CD4-positive, alpha-beta memory T cell (primary cell): ENCODE measurements at regions not wholly inside any gene's neighbourhood (a gene's known extent, or its start where the extent isn't known, plus 50 kb on each side); places are given as distances from the start of the nearest gene placed in this dataset.
"Not testable (repeated sequence)": the region's sequence is repeated elsewhere in the genome, so short reads cannot be mapped to it uniquely, and the experiment has no call there.

Source experiments
- CTCF ChIA-PET: fragments of 350-600 bp; sonication (Branson Sonifier 250); formaldehyde crosslinking; loops from one replicate; lab custom pipeline; 2021; ENCODE audit warnings: inconsistent platforms; ENCODE audit not compliant: partially characterized antibody; lab: Charles Lee
- POLR2A ChIA-PET: fragments of 350-600 bp; sonication (Branson Sonifier 250); formaldehyde crosslinking; loops from one replicate; lab custom pipeline; 2021; ENCODE audit not compliant: partially characterized antibody; lab: Charles Lee
- DNase-seq, 5 donors: peaks; one replicate each; pipeline versions ENCODE4 v3.0.0 to v3.0.0-alpha.2; 2020 to 2022; ENCODE audit warnings: mixed read lengths in 1 of 5
- H3K27ac ChIP-seq: one replicate; pipeline ENCODE4 v1.7.0; 2013; ENCODE audit warnings: low read depth, low read length
- H3K27me3 ChIP-seq: 2 replicates; pipeline ENCODE4 v1.7.0; 2013; ENCODE audit warnings: mild to moderate bottlenecking, low read length, moderate library complexity; ENCODE audit not compliant: insufficient read depth
- H3K36me3 ChIP-seq: 2 replicates; pipeline ENCODE4 v1.7.0; 2013; ENCODE audit warnings: mild to moderate bottlenecking, low read length, moderate library complexity; ENCODE audit not compliant: insufficient read depth
- H3K4me1 ChIP-seq: 2 replicates; pipeline ENCODE4 v1.7.0; 2013; ENCODE audit warnings: mild to moderate bottlenecking, low read length, moderate library complexity; ENCODE audit not compliant: insufficient read depth
- H3K4me3 ChIP-seq, 2 donors: one replicate each; pipeline ENCODE4 v1.7.0; 2013; ENCODE audit warnings: low read length in 2 of 2, mild to moderate bottlenecking in 1 of 2
- H3K9me3 ChIP-seq, 2 donors: one replicate each; pipeline ENCODE4 v1.7.0; 2013; ENCODE audit warnings: low read length in 2 of 2, control low read depth in 1 of 2; ENCODE audit not compliant: control insufficient read depth in 1 of 2
- H3K27ac Mint-ChIP-seq, 7 donors: one replicate each; pipeline ENCODE4 v1.8.0; 2020 to 2021; ENCODE audit warnings: mixed read lengths in 7 of 7, mild to moderate bottlenecking in 6 of 7, inconsistent platforms in 3 of 7, moderate library complexity in 3 of 7
- H3K27me3 Mint-ChIP-seq, 2 donors: one replicate each; pipeline ENCODE4 v1.8.0; 2020 to 2021; ENCODE audit warnings: mixed read lengths in 2 of 2
- H3K36me3 Mint-ChIP-seq, 2 donors: one replicate each; pipeline ENCODE4 v1.8.0; 2020 to 2021; ENCODE audit warnings: mixed read lengths in 2 of 2, inconsistent platforms in 1 of 2, mild to moderate bottlenecking in 1 of 2
- H3K4me1 Mint-ChIP-seq, 4 donors: one replicate each; pipeline ENCODE4 v1.8.0; 2020 to 2021; ENCODE audit warnings: mixed read lengths in 4 of 4, mild to moderate bottlenecking in 1 of 4
- H3K4me3 Mint-ChIP-seq, 8 donors: one replicate each; pipeline ENCODE4 v1.8.0; 2020 to 2021; ENCODE audit warnings: mixed read lengths in 8 of 8, mild to moderate bottlenecking in 7 of 8, moderate library complexity in 6 of 8, inconsistent platforms in 3 of 8
- H3K9me3 Mint-ChIP-seq, 8 donors: one replicate each; pipeline ENCODE4 v1.8.0; 2020 to 2021; ENCODE audit warnings: mixed read lengths in 8 of 8, mild to moderate bottlenecking in 5 of 8, inconsistent platforms in 3 of 8, moderate library complexity in 1 of 8
- intact Hi-C: fragments of 100-400 bp; cut with micrococcal nuclease; formaldehyde crosslinking; loops from one replicate; pipeline ENCODE4 v1.15.1; 2023

DNA sequence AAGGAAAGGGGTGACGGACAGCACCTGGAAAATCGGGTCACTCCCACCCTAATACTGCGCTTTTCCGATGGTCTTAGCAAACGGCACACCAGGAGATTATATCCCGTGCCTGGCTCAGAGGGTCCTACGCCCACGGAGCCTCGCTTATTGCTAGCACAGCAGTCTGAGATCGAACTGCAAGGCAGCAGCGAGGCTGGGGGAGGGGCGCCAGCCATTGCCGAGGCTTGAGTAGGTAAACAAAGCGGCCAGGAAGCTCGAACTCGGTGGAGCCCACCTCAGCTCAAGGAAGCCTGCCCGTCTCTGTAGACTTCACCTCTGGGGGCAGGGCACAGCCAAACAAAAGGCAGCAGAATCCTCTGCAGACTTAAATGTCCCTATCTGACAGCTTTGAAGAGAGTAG lies 91.5 kb upstream of the MBIP start:
- H3K36me3 Mint-ChIP-seq, H3K27me3 Mint-ChIP-seq, POLR2A ChIA-PET, H3K27ac ChIP-seq, CTCF ChIA-PET, intact Hi-C loops, H3K4me3 Mint-ChIP-seq, H3K9me3 ChIP-seq, H3K4me3 ChIP-seq, H3K27me3 ChIP-seq, H3K4me1 Mint-ChIP-seq, H3K36me3 ChIP-seq, DNase-seq, H3K27ac Mint-ChIP-seq, H3K4me1 ChIP-seq: not testable (repeated sequence)
- peaks cover 2 to 30% (median 16%) of the 10 kb centered on the region in 8 donors for H3K9me3 Mint-ChIP-seq

DNA sequence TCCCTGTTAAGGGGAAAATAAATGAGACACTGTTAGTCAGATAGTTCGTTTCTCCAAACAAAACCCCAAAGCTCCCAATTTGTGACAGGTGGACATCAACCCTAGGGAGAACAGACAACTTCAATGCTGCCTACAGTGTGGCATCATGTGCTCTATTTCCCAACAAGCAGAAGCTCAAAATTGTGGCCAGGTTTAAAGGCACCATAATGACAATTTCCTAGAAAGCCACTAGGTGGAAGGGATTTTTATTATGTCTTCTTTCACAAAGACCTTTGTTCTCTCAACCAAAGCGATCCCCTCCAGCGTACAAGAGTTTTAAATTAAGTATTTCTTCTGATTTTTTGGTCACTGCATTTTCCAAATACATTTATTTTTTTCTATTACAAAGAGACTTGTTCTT lies 88.0 kb upstream of the MBIP start:
- H3K27ac ChIP-seq = no peak overlapping the region
- H3K4me1 ChIP-seq = no peaks in the 10 kb centered on the region
- Mint-ChIP-seq H3K27ac (no peak overlapping the region), H3K36me3 (no peaks in the 10 kb centered on the region), H3K4me3 (no peak overlapping the region), H3K9me3 (peaks cover 0 to 15% (median 10%) of the 10 kb centered on the region in 8 donors), H3K4me1 (no peaks in the 10 kb centered on the region), H3K27me3 (peaks cover 5 to 6% of the 10 kb centered on the region in 2 donors)
- H3K4me3 ChIP-seq = no peak overlapping the region
- no peaks in the 10 kb centered on the region for H3K9me3 ChIP-seq
- no peaks in the 10 kb centered on the region for H3K27me3 ChIP-seq
- no peaks in the 10 kb centered on the region for H3K36me3 ChIP-seq
- intact Hi-C loops = no loop called here
- no peak for DNase-seq
- ChIA-PET CTCF (no interaction called here), POLR2A (no interaction called here)

DNA sequence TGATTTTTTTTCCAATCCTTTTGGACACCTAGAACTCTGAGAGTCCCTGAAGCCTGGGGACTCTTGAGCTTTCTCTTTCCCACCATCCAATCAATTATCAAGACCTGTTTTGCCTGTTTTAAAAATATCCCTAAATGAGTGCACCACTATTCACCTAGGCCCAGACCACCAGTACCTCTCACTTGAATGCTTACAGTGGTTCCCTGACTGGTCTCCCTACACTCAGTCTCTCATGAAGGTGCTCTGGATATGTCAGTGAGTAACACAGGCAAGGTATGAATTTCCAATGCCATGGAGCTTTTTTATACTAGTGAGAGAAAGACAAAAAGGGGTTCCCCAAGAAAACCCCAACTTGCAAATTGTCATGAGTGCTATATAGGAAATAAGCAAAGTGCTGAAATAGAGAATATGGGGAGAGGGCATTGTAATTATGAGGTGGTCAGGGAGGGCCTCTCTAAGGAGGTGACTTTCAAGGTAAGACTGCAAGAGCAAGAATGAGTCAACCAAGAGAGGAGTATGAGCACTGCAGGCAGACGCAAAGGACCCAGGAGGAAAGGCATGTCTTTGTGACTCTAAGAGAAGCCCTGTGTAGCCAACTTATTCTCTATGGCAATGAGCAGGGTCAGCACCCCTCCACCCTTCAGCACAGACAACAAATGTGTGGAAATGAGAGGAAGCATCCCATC lies 85.3 kb upstream of the MBIP start:
- Histone ChIP-seq H3K36me3 (no peaks in the 10 kb centered on the region), H3K4me1 (no peaks in the 10 kb centered on the region), H3K27ac (no peak overlapping the region), H3K27me3 (no peaks in the 10 kb centered on the region), H3K4me3 (no peak overlapping the region), H3K9me3 (no peaks in the 10 kb centered on the region)
- CTCF ChIA-PET = no interaction called here
- Mint-ChIP-seq H3K4me1 (no peaks in the 10 kb centered on the region), H3K9me3 (peaks cover 0 to 6% (median 3%) of the 10 kb centered on the region in 8 donors), H3K4me3 (no peak overlapping the region), H3K27ac (no peak overlapping the region), H3K36me3 (no peaks in the 10 kb centered on the region), H3K27me3 (peaks cover 5 to 6% of the 10 kb centered on the region in 2 donors)
- POLR2A ChIA-PET = no interaction called here
- intact Hi-C loops = no loop called here
- DNase-seq = no peak

DNA sequence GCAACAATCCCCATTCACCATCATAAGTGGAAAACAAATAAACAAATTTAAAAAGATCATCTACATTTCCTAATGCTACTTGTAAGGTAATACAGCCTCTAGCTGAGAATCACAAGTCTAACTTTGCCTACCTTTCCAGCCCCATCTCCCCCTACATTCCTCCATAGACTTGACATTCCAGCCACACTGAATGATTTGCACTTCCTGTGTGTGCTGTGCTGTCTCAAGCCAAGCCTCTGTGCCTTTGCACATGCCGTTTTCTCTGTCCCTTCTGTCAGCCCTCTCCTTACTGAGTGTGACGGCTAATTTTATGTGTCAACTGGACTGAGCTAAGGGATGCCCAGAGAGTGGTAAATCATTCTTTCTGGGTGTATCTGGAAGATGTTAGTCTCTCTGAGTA lies 82.4 kb upstream of the MBIP start:
- Mint-ChIP-seq H3K27me3 (peaks cover 5 to 8% of the 10 kb centered on the region in 2 donors), H3K27ac (no peak overlapping the region), H3K9me3 (peaks cover 0 to 3% (median 0%) of the 10 kb centered on the region in 8 donors), H3K4me3 (no peak overlapping the region), H3K36me3 (no peaks in the 10 kb centered on the region), H3K4me1 (no peaks in the 10 kb centered on the region)
- no peaks in the 10 kb centered on the region for H3K36me3 ChIP-seq
- no peak for DNase-seq
- intact Hi-C loops = no loop called here
- ChIA-PET CTCF (no interaction called here), POLR2A (no interaction called here)
- no peaks in the 10 kb centered on the region for H3K27me3 ChIP-seq
- H3K4me3 ChIP-seq = no peak overlapping the region
- H3K27ac ChIP-seq = no peak overlapping the region
- H3K4me1 ChIP-seq = no peaks in the 10 kb centered on the region
- no peaks in the 10 kb centered on the region for H3K9me3 ChIP-seq

DNA sequence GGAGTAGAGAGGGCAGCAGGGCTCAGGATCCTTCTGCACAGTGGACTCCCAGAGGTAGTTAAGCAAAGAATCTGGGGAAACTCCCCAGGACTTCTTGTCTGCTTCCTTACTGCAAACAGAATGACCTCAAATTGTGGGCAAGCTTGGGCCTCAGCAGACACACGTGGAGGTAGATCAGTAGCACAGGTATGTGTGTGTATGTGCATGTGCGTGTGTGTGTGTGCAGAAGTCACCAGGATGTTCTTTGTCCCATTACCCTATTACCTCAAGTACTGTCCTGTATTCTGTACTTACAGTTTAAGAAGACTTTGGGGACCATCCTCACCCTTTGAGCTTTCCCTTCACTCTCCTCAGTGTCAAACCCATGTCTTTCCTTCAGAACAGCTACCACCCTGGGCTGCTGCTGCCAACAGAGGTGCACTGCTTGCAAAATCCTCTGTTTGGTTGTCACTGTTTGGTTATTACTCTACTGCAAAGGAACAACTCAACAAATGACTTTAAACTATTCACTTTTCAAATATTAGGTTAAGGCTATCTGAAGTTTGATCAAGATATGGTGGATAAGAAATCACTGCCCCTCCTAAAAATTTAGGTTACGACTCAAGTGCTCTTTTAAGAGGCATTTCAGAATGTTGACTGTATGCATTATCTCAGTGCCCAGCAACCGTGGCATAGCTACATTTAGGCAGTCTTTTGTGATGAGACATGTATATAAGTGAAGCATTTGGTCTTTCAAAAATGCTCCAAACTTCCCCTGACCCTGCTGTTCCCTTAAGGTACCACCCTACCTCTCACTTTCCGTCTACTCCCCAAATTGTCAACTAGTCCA lies 78.2 kb upstream of the MBIP start:
- Mint-ChIP-seq H3K27me3 (peaks cover 0 to 5% of the 10 kb centered on the region in 2 donors), H3K9me3 (peaks cover 0 to 2% (median 0%) of the 10 kb centered on the region in 8 donors), H3K27ac (no peak overlapping the region), H3K4me3 (no peak overlapping the region), H3K36me3 (no peaks in the 10 kb centered on the region), H3K4me1 (no peaks in the 10 kb centered on the region)
- POLR2A ChIA-PET = no interaction called here
- no peaks in the 10 kb centered on the region for H3K9me3 ChIP-seq
- no peak overlapping the region for H3K27ac ChIP-seq
- H3K27me3 ChIP-seq = no peaks in the 10 kb centered on the region
- H3K36me3 ChIP-seq = no peaks in the 10 kb centered on the region
- intact Hi-C loops = no loop called here
- no peak overlapping the region for H3K4me3 ChIP-seq
- CTCF ChIA-PET = no interaction called here
- H3K4me1 ChIP-seq = no peaks in the 10 kb centered on the region
- DNase-seq = no peak

DNA sequence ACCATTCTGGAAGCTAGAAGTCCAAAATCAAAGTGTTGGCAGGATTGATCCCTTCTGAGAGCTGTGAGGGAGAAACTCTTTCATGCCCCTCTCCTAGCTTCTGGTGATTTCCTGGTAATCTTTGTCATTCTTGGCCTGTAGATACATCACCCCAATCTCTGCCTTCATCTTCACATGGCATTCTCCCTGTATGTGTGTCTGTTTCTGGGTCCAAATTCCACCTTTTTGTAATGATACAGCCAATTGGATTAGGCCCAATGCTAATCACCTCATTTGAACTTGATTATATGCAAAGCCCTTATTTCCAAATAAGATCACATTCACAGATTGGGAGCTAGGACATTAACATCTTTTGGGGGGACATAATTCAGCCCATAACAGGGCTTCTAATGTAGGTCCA lies 76.9 kb upstream of the MBIP start:
- no peaks in the 10 kb centered on the region for H3K4me1 Mint-ChIP-seq
- POLR2A ChIA-PET = no interaction called here
- CTCF ChIA-PET = no interaction called here

DNA sequence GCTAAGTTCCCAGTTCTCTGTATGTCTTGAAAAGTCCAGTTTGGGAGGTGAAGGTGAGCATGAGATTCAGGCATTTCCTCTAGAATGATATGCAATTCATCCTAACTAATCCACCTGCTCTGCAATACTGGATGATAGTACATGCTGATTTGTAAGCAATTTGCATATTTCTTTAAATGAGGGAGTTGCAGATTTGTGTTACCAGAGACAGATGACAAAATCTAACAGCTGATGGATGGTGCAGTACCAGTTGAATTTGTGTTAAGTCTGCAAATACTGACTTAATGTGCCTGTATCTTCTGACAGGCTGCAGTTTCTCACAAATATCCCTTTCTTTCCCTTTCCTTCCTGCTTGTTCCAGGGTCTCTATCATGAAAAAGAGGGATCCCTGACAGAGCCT lies 76.4 kb upstream of the MBIP start:
- intact Hi-C loops = no loop called here
- ChIA-PET CTCF (no interaction called here), POLR2A (no interaction called here)
- Histone ChIP-seq H3K27ac (no peak overlapping the region), H3K4me1 (no peaks in the 10 kb centered on the region), H3K27me3 (no peaks in the 10 kb centered on the region), H3K9me3 (no peaks in the 10 kb centered on the region), H3K4me3 (no peak overlapping the region), H3K36me3 (no peaks in the 10 kb centered on the region)
- Mint-ChIP-seq H3K36me3 (no peaks in the 10 kb centered on the region), H3K4me1 (no peaks in the 10 kb centered on the region), H3K4me3 (no peak overlapping the region), H3K9me3 (peaks cover 0 to 2% (median 0%) of the 10 kb centered on the region in 8 donors), H3K27ac (no peak overlapping the region), H3K27me3 (peaks cover 0 to 9% of the 10 kb centered on the region in 2 donors)
- no peak for DNase-seq

More for the DNA sequence above, 76.9 kb upstream of the MBIP start:
- H3K9me3 Mint-ChIP-seq = peaks cover 0 to 2% (median 0%) of the 10 kb centered on the region in 8 donors
- Histone ChIP-seq H3K4me3 (no peak overlapping the region), H3K4me1 (no peaks in the 10 kb centered on the region), H3K27me3 (no peaks in the 10 kb centered on the region), H3K9me3 (no peaks in the 10 kb centered on the region), H3K27ac (no peak overlapping the region), H3K36me3 (no peaks in the 10 kb centered on the region)
- intact Hi-C loops = no loop called here
- H3K27ac Mint-ChIP-seq = no peak overlapping the region
- DNase-seq = no peak
- no peaks in the 10 kb centered on the region for H3K36me3 Mint-ChIP-seq
- H3K27me3 Mint-ChIP-seq = peaks cover 0 to 9% of the 10 kb centered on the region in 2 donors
- H3K4me3 Mint-ChIP-seq = no peak overlapping the region
